ENCODE measurements at regions not wholly inside any gene's neighbourhood (a gene's known extent, or its start where the extent isn't known, plus 50 kb on each side); places are given as distances from the start of the nearest gene placed in this dataset.

GRCh38 chr2:188132385-188132784, 159.3 kb upstream of the GULP1 start:
- Mint-ChIP-seq H3K4me3 (no peak overlapping the region), H3K36me3 (no peaks in the 10 kb centered on the region), H3K27ac (no peak overlapping the region), H3K4me1 (ENCODE audit: unreplicated experiment) (no peaks in the 10 kb centered on the region), H3K9me3 (peaks cover 5% of the 10 kb centered on the region), H3K27me3 (no peaks in the 10 kb centered on the region)
- no peak for DNase-seq (ENCODE audit: extremely low spot score, unreplicated experiment)
- no peak for TF ChIP-seq CTCF (conservative IDR thresholded peaks at IDR 0.05)

GRCh38 chr2:188134241-188134640, 157.4 kb upstream of the GULP1 start:
- H3K27me3 Mint-ChIP-seq = no peaks in the 10 kb centered on the region
- DNase-seq (ENCODE audit: extremely low spot score, unreplicated experiment) = no peak
- H3K27ac Mint-ChIP-seq = no peak overlapping the region
- no peaks in the 10 kb centered on the region for H3K4me1 Mint-ChIP-seq (ENCODE audit: unreplicated experiment)
- no peaks in the 10 kb centered on the region for H3K36me3 Mint-ChIP-seq
- H3K9me3 Mint-ChIP-seq = peaks cover 5% of the 10 kb centered on the region
- TF ChIP-seq CTCF (conservative IDR thresholded peaks at IDR 0.05) = no peak
- no peak overlapping the region for H3K4me3 Mint-ChIP-seq

- Mint-ChIP-seq H3K4me1 (ENCODE audit: unreplicated experiment) (no peaks in the 10 kb centered on the region), H3K27me3 (no peaks in the 10 kb centered on the region), H3K36me3 (no peaks in the 10 kb centered on the region), H3K4me3 (no peak overlapping the region), H3K27ac (no peak overlapping the region), H3K9me3 (no peaks in the 10 kb centered on the region)
- DNase-seq (ENCODE audit: extremely low spot score, unreplicated experiment) = no peak
- TF ChIP-seq CTCF (conservative IDR thresholded peaks at IDR 0.05) = no peak
These were observed 153.4 kb upstream of the GULP1 start for GRCh38 chr2:188138313-188138712.

- DNase-seq (ENCODE audit: extremely low spot score, unreplicated experiment) = no peak
- TF ChIP-seq CTCF (conservative IDR thresholded peaks at IDR 0.05) = no peak
- no peak overlapping the region for H3K4me3 Mint-ChIP-seq
- H3K9me3 Mint-ChIP-seq = no peaks in the 10 kb centered on the region
- no peaks in the 10 kb centered on the region for H3K27me3 Mint-ChIP-seq
- no peaks in the 10 kb centered on the region for H3K36me3 Mint-ChIP-seq
- no peaks in the 10 kb centered on the region for H3K4me1 Mint-ChIP-seq (ENCODE audit: unreplicated experiment)
- H3K27ac Mint-ChIP-seq = no peak overlapping the region
These were observed 149.6 kb upstream of the GULP1 start for GRCh38 chr2:188142088-188142487.

GRCh38 chr2:188142636-188143295, 148.9 kb upstream of the GULP1 start:
- DNase-seq (ENCODE audit: extremely low spot score, unreplicated experiment) = no peak
- H3K27ac Mint-ChIP-seq = no peak overlapping the region
- no peak for TF ChIP-seq CTCF (conservative IDR thresholded peaks at IDR 0.05)
- H3K4me1 Mint-ChIP-seq (ENCODE audit: unreplicated experiment) = no peaks in the 10 kb centered on the region
- no peaks in the 10 kb centered on the region for H3K9me3 Mint-ChIP-seq
- no peaks in the 10 kb centered on the region for H3K36me3 Mint-ChIP-seq
- no peaks in the 10 kb centered on the region for H3K27me3 Mint-ChIP-seq
- no peak overlapping the region for H3K4me3 Mint-ChIP-seq

GRCh38 chr2:188145885-188146284, 145.8 kb upstream of the GULP1 start:
- Mint-ChIP-seq H3K9me3 (no peaks in the 10 kb centered on the region), H3K4me3 (no peak overlapping the region), H3K4me1 (ENCODE audit: unreplicated experiment) (no peaks in the 10 kb centered on the region), H3K27ac (no peak overlapping the region), H3K36me3 (no peaks in the 10 kb centered on the region), H3K27me3 (no peaks in the 10 kb centered on the region)
- DNase-seq (ENCODE audit: extremely low spot score, unreplicated experiment) = no peak
- TF ChIP-seq CTCF (conservative IDR thresholded peaks at IDR 0.05) = no peak

Measured in type B pancreatic cell (in vitro differentiated cells).